Neural cell (in vitro differentiated cells): ENCODE measurements at regions not wholly inside any gene's neighbourhood (a gene's known extent, or its start where the extent isn't known, plus 50 kb on each side); places are given as distances from the start of the nearest gene placed in this dataset.

Experiments used
- H2AFZ ChIP-seq: fragments of 200-600, 300-800 bp; sonication (generic), shearing (Covaris generic); 2 replicates; pipeline ENCODE4 v1.6.0; 2014; ENCODE audit warnings: low read depth, mild to moderate bottlenecking, antibody characterized with exemption, low read length, moderate library complexity
- H3F3A ChIP-seq: fragments of 200-600 bp; shearing (Covaris generic); 2 replicates; pipeline ENCODE4 v1.6.1; 2016; ENCODE audit warnings: mild to moderate bottlenecking, moderate library complexity, mixed read lengths, antibody characterized with exemption, low read length; ENCODE audit not compliant: insufficient read depth, poor library complexity, severe bottlenecking
- H3K27ac ChIP-seq: fragments of 200-600, 300-800 bp; sonication (generic), shearing (Covaris generic); 2 replicates; pipeline ENCODE4 v1.5.1; 2014; ENCODE audit warnings: mild to moderate bottlenecking, low read length, moderate library complexity
- H3K27me3 ChIP-seq: fragments of 300-800, 200-600 bp; sonication (generic), shearing (Covaris generic); 2 replicates; pipeline ENCODE4 v1.6.0; 2014; ENCODE audit warnings: mild to moderate bottlenecking, low read depth, low read length, moderate library complexity; ENCODE audit not compliant: insufficient read depth
- H3K36me3 ChIP-seq: fragments of 300-800, 200-600 bp; sonication (generic), shearing (Covaris generic); 2 replicates; pipeline ENCODE4 v1.5.1; 2014; ENCODE audit warnings: mild to moderate bottlenecking, antibody characterized with exemption, low read length, moderate library complexity; ENCODE audit not compliant: insufficient read depth
- H3K4me2 ChIP-seq: fragments of 300-800, 200-600 bp; sonication (generic), shearing (Covaris generic); 2 replicates; pipeline ENCODE4 v1.6.0; 2014; ENCODE audit warnings: mild to moderate bottlenecking, low read length
- H3K4me3 ChIP-seq: fragments of 300-800, 200-600 bp; sonication (generic), shearing (Covaris generic); 2 replicates; pipeline ENCODE4 v1.5.1; 2014; ENCODE audit warnings: mild to moderate bottlenecking, low read length, moderate library complexity
- H3K79me2 ChIP-seq: fragments of 200-600 bp; shearing (Covaris generic); replicated peaks from 2 replicates; pipeline ENCODE4 v1.6.0; 2014; ENCODE audit warnings: mild to moderate bottlenecking, low read length, moderate library complexity; ENCODE audit not compliant: insufficient read depth
- H3K9ac ChIP-seq: fragments of 300-800, 200-600 bp; sonication (generic), shearing (Covaris generic); 2 replicates; pipeline ENCODE4 v1.6.1; 2016; ENCODE audit warnings: mild to moderate bottlenecking, low read length, mixed read lengths
- H3K9me2 ChIP-seq: fragments of 200-600 bp; shearing (Covaris generic); 2 replicates; pipeline ENCODE4 v1.6.1; 2016; ENCODE audit warnings: mild to moderate bottlenecking, low read length, mixed read lengths; ENCODE audit not compliant: insufficient read depth
- H3K9me3 ChIP-seq: fragments of 200-600, 300-800 bp; sonication (generic), shearing (Covaris generic); 2 replicates; pipeline ENCODE4 v1.6.1; 2016; ENCODE audit warnings: mild to moderate bottlenecking, mixed run types, low read length, moderate library complexity, mixed read lengths
- H4K20me1 ChIP-seq: fragments of 200-600 bp; shearing (Covaris generic); 2 replicates; pipeline ENCODE4 v1.6.1; 2016; ENCODE audit warnings: mild to moderate bottlenecking, mixed run types; ENCODE audit not compliant: insufficient read depth
- EP300 ChIP-seq: fragments of 450-650 bp; conservative IDR thresholded peaks from 2 replicates; pipeline ENCODE4 v1.6.1; 2014; ENCODE audit warnings: antibody characterized with exemption, mild to moderate bottlenecking, moderate library complexity; ENCODE audit not compliant: poor library complexity, severe bottlenecking
- EZH2 ChIP-seq: fragments of 200-600, 300-800 bp; shearing (Covaris generic), sonication (generic); IDR thresholded peaks from 2 replicates; pipeline ENCODE4 v1.6.1; 2014; ENCODE audit warnings: antibody characterized with exemption, low read length, borderline replicate concordance, mild to moderate bottlenecking; ENCODE audit not compliant: insufficient read depth, poor library complexity, severe bottlenecking
- MXI1 ChIP-seq: fragments of 450-650 bp; conservative IDR thresholded peaks from 2 replicates; pipeline ENCODE4 v1.6.1; 2014; ENCODE audit warnings: antibody characterized with exemption, mild to moderate bottlenecking; ENCODE audit not compliant: poor library complexity, severe bottlenecking
- POLR2AphosphoS5 ChIP-seq: IDR thresholded peaks from 2 replicates; pipeline ENCODE4 v1.6.1; 2012
- RAD21 ChIP-seq: fragments of 450-650 bp; conservative IDR thresholded peaks from 2 replicates; pipeline ENCODE4 v1.6.1; 2014; ENCODE audit warnings: antibody characterized with exemption, mild to moderate bottlenecking, moderate library complexity
- SMC3 ChIP-seq: fragments of 450-650 bp; conservative IDR thresholded peaks from 2 replicates; pipeline ENCODE4 v1.6.1; 2014; ENCODE audit warnings: antibody characterized with exemption, mild to moderate bottlenecking, moderate library complexity; ENCODE audit not compliant: poor library complexity
- TAF1 ChIP-seq: IDR thresholded peaks from 2 replicates; pipeline ENCODE4 v1.6.1; 2012; ENCODE audit warnings: low read depth
- TF ChIP-seq, protein P1 (sequence below): IDR thresholded peaks from 2 replicates; pipeline ENCODE4 v1.6.1; 2012; ENCODE audit warnings: borderline replicate concordance
- TF ChIP-seq, protein P2 (sequence below): fragments of 450-650 bp; IDR thresholded peaks from 2 replicates; pipeline ENCODE4 v1.5.1; 2014; ENCODE audit warnings: antibody characterized with exemption, mild to moderate bottlenecking, moderate library complexity; ENCODE audit not compliant: poor library complexity, severe bottlenecking

DNA sequence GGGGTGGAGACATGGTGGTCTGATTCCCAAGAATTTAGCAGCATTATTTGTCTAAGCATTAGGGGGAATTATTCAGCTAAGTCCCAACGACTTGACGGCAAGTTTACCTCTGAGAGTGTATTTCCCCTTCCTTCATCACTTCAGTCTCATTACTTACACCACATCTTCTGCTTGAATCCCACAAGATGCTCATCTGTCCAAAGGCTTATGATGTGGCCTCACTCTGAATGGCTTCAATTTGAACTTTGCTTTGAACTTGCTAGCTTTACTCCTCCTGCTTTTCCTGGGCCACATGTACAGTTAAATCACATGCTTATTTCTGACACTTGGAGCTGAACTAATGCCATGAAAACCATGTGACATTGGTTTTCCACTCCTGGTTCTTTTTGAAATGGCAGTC is 231.3 kb upstream of the SATB1 start:
- H2AFZ ChIP-seq: no peak overlapping the region
- H3K4me3 ChIP-seq: no peak overlapping the region
- no peaks in the 10 kb centered on the region for H3F3A ChIP-seq
- H4K20me1 ChIP-seq: no peaks in the 10 kb centered on the region
- no peaks in the 10 kb centered on the region for H3K9me2 ChIP-seq
- H3K9ac ChIP-seq: no peak overlapping the region
- no peaks in the 10 kb centered on the region for H3K79me2 ChIP-seq
- TF ChIP-seq TAF1 (no peak), RAD21 (no peak), EP300 (no peak), MXI1 (no peak), EZH2 (no peak), POLR2AphosphoS5 (no peak), SMC3 (no peak)
- TF ChIP-seq, protein P1, sequence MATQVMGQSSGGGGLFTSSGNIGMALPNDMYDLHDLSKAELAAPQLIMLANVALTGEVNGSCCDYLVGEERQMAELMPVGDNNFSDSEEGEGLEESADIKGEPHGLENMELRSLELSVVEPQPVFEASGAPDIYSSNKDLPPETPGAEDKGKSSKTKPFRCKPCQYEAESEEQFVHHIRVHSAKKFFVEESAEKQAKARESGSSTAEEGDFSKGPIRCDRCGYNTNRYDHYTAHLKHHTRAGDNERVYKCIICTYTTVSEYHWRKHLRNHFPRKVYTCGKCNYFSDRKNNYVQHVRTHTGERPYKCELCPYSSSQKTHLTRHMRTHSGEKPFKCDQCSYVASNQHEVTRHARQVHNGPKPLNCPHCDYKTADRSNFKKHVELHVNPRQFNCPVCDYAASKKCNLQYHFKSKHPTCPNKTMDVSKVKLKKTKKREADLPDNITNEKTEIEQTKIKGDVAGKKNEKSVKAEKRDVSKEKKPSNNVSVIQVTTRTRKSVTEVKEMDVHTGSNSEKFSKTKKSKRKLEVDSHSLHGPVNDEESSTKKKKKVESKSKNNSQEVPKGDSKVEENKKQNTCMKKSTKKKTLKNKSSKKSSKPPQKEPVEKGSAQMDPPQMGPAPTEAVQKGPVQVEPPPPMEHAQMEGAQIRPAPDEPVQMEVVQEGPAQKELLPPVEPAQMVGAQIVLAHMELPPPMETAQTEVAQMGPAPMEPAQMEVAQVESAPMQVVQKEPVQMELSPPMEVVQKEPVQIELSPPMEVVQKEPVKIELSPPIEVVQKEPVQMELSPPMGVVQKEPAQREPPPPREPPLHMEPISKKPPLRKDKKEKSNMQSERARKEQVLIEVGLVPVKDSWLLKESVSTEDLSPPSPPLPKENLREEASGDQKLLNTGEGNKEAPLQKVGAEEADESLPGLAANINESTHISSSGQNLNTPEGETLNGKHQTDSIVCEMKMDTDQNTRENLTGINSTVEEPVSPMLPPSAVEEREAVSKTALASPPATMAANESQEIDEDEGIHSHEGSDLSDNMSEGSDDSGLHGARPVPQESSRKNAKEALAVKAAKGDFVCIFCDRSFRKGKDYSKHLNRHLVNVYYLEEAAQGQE: no peak
- TF ChIP-seq, protein P2, sequence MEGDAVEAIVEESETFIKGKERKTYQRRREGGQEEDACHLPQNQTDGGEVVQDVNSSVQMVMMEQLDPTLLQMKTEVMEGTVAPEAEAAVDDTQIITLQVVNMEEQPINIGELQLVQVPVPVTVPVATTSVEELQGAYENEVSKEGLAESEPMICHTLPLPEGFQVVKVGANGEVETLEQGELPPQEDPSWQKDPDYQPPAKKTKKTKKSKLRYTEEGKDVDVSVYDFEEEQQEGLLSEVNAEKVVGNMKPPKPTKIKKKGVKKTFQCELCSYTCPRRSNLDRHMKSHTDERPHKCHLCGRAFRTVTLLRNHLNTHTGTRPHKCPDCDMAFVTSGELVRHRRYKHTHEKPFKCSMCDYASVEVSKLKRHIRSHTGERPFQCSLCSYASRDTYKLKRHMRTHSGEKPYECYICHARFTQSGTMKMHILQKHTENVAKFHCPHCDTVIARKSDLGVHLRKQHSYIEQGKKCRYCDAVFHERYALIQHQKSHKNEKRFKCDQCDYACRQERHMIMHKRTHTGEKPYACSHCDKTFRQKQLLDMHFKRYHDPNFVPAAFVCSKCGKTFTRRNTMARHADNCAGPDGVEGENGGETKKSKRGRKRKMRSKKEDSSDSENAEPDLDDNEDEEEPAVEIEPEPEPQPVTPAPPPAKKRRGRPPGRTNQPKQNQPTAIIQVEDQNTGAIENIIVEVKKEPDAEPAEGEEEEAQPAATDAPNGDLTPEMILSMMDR: no peak
- no peaks in the 10 kb centered on the region for H3K9me3 ChIP-seq
- no peak overlapping the region for H3K4me2 ChIP-seq
- no peaks in the 10 kb centered on the region for H3K36me3 ChIP-seq
- no peak overlapping the region for H3K27ac ChIP-seq
- H3K27me3 ChIP-seq: no peaks in the 10 kb centered on the region

DNA sequence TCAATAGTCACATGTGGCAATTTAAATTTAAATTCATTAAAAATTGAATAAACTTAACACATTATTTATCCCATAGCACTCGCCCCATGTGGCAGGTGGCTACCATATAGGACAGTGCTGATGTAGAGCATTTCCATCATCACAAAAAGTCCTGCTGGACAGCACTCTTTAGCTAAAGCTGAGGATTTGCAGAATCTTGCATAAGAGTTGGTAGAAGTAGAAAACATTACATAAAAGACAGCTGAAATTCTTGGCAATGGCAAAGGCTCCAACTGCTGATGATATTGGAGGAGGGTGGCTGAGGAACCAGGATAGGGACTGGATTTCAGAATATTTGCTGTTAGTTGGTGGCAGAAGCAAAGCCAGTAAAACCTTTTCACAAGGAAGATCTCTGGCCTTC is 230.7 kb upstream of the SATB1 start:
- Histone ChIP-seq H3K36me3 (no peaks in the 10 kb centered on the region), H3F3A (no peaks in the 10 kb centered on the region), H3K79me2 (no peaks in the 10 kb centered on the region), H4K20me1 (no peaks in the 10 kb centered on the region), H3K4me2 (no peak overlapping the region), H3K27ac (no peak overlapping the region), H3K27me3 (no peaks in the 10 kb centered on the region), H3K9me3 (no peaks in the 10 kb centered on the region), H3K4me3 (no peak overlapping the region), H3K9me2 (no peaks in the 10 kb centered on the region), H2AFZ (no peak overlapping the region), H3K9ac (no peak overlapping the region)
- TF ChIP-seq TAF1: no peak
- TF ChIP-seq POLR2AphosphoS5: no peak
- TF ChIP-seq EP300: no peak
- TF ChIP-seq MXI1: no peak
- no peak for TF ChIP-seq SMC3
- TF ChIP-seq, protein P2: no peak
- no peak for TF ChIP-seq EZH2
- no peak for TF ChIP-seq RAD21
- TF ChIP-seq, protein P1: no peak
